ENCODE measurements at regions not wholly inside any gene's neighbourhood (a gene's known extent, or its start where the extent isn't known, plus 50 kb on each side); places are given as distances from the start of the nearest gene placed in this dataset.

DNA sequence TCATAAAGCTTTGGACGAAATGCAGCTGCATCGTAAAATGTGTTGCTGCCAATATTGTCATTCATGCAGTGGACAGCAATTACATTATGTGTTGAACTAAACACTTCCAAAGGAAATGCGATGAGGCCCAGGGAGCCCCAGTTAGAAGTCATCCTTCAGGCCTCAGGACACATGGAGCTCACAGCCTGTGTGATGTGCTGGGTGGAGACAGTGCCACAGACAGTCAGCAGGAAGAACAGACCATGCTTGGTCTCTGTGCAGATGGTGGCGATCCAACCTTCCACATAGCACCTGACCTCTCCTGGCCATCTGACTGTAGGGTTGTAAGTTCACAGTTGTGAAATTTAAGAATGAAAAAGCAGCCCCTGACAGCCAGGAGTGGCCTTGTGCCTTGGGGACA is 118.3 kb upstream of the ALKAL2 start:
- no peaks in the 10 kb centered on the region for H3K9me3 ChIP-seq (replicated peaks in 1 of 3)
- no peak overlapping the region for H3K27ac ChIP-seq
- no peaks in the 10 kb centered on the region for H3K36me3 ChIP-seq (replicated peaks in 1 of 2)
- TF ChIP-seq, protein P1, sequence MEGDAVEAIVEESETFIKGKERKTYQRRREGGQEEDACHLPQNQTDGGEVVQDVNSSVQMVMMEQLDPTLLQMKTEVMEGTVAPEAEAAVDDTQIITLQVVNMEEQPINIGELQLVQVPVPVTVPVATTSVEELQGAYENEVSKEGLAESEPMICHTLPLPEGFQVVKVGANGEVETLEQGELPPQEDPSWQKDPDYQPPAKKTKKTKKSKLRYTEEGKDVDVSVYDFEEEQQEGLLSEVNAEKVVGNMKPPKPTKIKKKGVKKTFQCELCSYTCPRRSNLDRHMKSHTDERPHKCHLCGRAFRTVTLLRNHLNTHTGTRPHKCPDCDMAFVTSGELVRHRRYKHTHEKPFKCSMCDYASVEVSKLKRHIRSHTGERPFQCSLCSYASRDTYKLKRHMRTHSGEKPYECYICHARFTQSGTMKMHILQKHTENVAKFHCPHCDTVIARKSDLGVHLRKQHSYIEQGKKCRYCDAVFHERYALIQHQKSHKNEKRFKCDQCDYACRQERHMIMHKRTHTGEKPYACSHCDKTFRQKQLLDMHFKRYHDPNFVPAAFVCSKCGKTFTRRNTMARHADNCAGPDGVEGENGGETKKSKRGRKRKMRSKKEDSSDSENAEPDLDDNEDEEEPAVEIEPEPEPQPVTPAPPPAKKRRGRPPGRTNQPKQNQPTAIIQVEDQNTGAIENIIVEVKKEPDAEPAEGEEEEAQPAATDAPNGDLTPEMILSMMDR (IDR thresholded peaks at IDR 0.05): no peak
- no peak for TF ChIP-seq POLR2A (IDR thresholded peaks at IDR 0.05)
- no peak for DNase-seq
- whole genome bisulfite sequencing, 4 donors: 75 to 88% (median 84%) methylated on average over 4 of the region's 4 CpGs
- no peaks in the 10 kb centered on the region for H3K4me1 ChIP-seq (replicated peaks in 1 of 2)
- no peak overlapping the region for H3K4me3 ChIP-seq
- intact Hi-C loops (cut with DNase I): no loop called here
- no peaks in the 10 kb centered on the region for H3K27me3 ChIP-seq

DNA sequence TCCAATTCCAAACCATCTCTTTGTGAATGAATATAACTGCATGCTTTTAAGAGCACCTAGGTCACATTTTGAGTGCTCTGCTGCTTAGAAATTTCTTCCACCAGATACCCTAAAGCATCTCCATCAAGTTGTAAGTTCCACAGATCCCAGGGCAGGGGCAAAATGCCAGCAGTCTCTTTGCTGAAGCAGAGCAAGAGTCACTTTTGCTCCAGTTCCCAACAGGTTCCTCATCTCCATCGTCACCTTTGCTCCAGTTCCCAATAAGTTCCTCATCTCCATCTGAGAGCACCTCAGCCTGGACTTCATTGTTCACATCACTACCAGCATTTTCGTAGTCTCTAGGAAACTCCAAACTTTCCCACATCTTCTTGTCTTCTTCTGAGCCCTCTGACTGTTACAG is 116.7 kb upstream of the ALKAL2 start:
- intact Hi-C loops (cut with DNase I): no loop called here
- Histone ChIP-seq H3K27me3 (no peaks in the 10 kb centered on the region), H3K4me3 (no peak overlapping the region), H3K9me3 (replicated peaks in 1 of 3) (no peaks in the 10 kb centered on the region), H3K4me1 (replicated peaks in 1 of 2) (no peaks in the 10 kb centered on the region), H3K27ac (no peak overlapping the region), H3K36me3 (replicated peaks in 1 of 2) (no peaks in the 10 kb centered on the region)
- WGBS, 4 donors: 70 to 82% (median 77%) methylated on average over 2 of the region's 2 CpGs
- DNase-seq: no peak
- no peak for TF ChIP-seq POLR2A (IDR thresholded peaks at IDR 0.05)
- TF ChIP-seq, protein P1 (IDR thresholded peaks at IDR 0.05): no peak

DNA sequence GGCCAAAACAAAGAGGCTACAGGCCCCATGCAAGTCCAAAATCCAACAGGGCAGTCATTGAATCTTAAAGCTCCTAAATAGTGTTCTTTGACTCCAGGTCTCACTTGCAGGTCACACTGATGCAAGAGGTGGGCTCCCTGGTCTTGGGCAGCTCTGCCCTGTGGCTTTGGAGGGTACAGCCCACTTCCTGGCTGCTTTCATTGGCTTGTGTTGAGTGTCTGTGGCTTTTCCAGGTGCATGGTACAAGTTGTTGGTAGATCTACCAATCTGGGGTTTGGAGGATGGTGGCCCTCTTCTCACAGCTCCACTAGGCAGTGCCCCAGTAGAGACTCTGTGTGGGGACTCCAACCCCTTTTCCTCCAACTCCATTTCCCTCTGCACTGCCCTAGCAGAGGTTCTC is 115.8 kb upstream of the ALKAL2 start:
- Histone ChIP-seq H3K27me3 (no peaks in the 10 kb centered on the region), H3K9me3 (replicated peaks in 1 of 3) (no peaks in the 10 kb centered on the region), H3K4me1 (replicated peaks in 1 of 2) (no peaks in the 10 kb centered on the region), H3K36me3 (replicated peaks in 1 of 2) (no peaks in the 10 kb centered on the region), H3K27ac (no peak overlapping the region), H3K4me3 (no peak overlapping the region)
- no peak for TF ChIP-seq POLR2A (IDR thresholded peaks at IDR 0.05)
- TF ChIP-seq, protein P1 (IDR thresholded peaks at IDR 0.05): no peak
- intact Hi-C loops (cut with DNase I): no loop called here
- no peak for DNase-seq

DNA sequence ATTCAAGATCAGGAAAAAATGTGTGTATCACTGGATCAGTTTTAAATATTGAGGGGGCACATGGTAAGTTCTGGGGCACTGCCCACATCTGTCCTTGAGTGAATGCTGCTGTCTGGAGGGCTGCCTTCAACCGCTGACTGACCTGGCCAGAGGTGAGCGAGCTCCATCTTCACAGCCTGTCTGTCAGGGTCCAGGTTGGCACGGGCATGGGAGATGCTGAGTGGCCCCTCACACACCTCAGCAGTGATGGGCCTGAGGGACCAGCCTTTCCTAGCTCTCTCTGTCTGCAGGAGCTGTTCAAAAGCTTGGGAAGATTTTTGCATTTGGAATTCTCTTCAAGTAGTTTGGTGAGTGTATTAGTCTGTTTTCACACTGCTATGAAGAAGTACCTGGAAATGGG is 114.8 kb upstream of the ALKAL2 start:
- Histone ChIP-seq H3K27me3 (no peaks in the 10 kb centered on the region), H3K9me3 (replicated peaks in 1 of 3) (no peaks in the 10 kb centered on the region), H3K4me1 (replicated peaks in 1 of 2) (no peaks in the 10 kb centered on the region), H3K4me3 (no peak overlapping the region), H3K27ac (no peak overlapping the region), H3K36me3 (replicated peaks in 1 of 2) (no peaks in the 10 kb centered on the region)
- 84 to 92% (median 90%) methylated on average over 3 of the region's 3 CpGs; no CpG with 5 or more reads in 1 of the 4 donors for WGBS, 4 donors
- intact Hi-C loops (cut with DNase I): no loop called here
- TF ChIP-seq, protein P1 (IDR thresholded peaks at IDR 0.05): no peak
- no peak for TF ChIP-seq POLR2A (IDR thresholded peaks at IDR 0.05)
- DNase-seq: no peak
